Transverse colon (tissue), 3 donors: ENCODE measurements at regions not wholly inside any gene's neighbourhood (a gene's known extent, or its start where the extent isn't known, plus 50 kb on each side); places are given as distances from the start of the nearest gene placed in this dataset.

Source experiments
- CTCF ChIP-seq, 5 experiments: fragments of 200-600 bp in 3 of 5; fragments of 450-650 bp in 2 of 5; sonication (generic) in 3 of 5; IDR thresholded peaks; 1 replicate in 2 of 5; 2 replicates in 3 of 5; pipeline ENCODE4 v1.5.1; 2016 to 2017; ENCODE audit warnings: antibody characterized with exemption in 5 of 5, inconsistent platforms in 3 of 5, mild to moderate bottlenecking in 2 of 5, moderate library complexity in 1 of 5
- POLR2A ChIP-seq: fragments of 450-650 bp; IDR thresholded peaks from one replicate; pipeline ENCODE4 v1.6.1; 2016; ENCODE audit warnings: antibody characterized with exemption, mild to moderate bottlenecking, moderate library complexity

GRCh38 chr16:54397190-54397835 is 110.7 kb upstream of the IRX3 start:
- no peak for TF ChIP-seq POLR2A
- TF ChIP-seq CTCF (IDR thresholded peaks at IDR 0.05): no peak
